ENCODE measurements at regions not wholly inside any gene's neighbourhood (a gene's known extent, or its start where the extent isn't known, plus 50 kb on each side); places are given as distances from the start of the nearest gene placed in this dataset.
"Not testable (repeated sequence)": the region's sequence is repeated elsewhere in the genome, so short reads cannot be mapped to it uniquely, and the experiment has no call there.

- not testable (repeated sequence) for DNase-seq (ENCODE audit: low read depth in 3 of 3, low spot score in 2 of 3)
These were observed 111.9 kb downstream of the LSMEM1 start for GRCh38 chr7:112592565-112593263.

- no peak for DNase-seq (ENCODE audit: low read depth in 3 of 3, low spot score in 2 of 3)
These were observed 113.6 kb downstream of the LSMEM1 start for GRCh38 chr7:112594397-112594796.

- DNase-seq (ENCODE audit: low read depth in 3 of 3, low spot score in 2 of 3), result peak in 1 of 3 donors; percentile 10
These were observed 115.5 kb downstream of the LSMEM1 start for GRCh38 chr7:112596260-112596659.

- no peak for DNase-seq (ENCODE audit: low read depth in 3 of 3, low spot score in 2 of 3)
These were observed 116.2 kb downstream of the LSMEM1 start for GRCh38 chr7:112596981-112597380.

- no peak for DNase-seq (ENCODE audit: low read depth in 3 of 3, low spot score in 2 of 3)
These were observed 122.9 kb downstream of the LSMEM1 start for GRCh38 chr7:112603673-112604072.

- DNase-seq (ENCODE audit: low read depth in 3 of 3, low spot score in 2 of 3), result no peak
These were observed 129.8 kb downstream of the LSMEM1 start for GRCh38 chr7:112610636-112611035.

- no peak for DNase-seq (ENCODE audit: low read depth in 3 of 3, low spot score in 2 of 3)
These were observed 134.9 kb downstream of the LSMEM1 start for GRCh38 chr7:112615701-112616100.

- DNase-seq (ENCODE audit: low read depth in 3 of 3, low spot score in 2 of 3), result no peak
These were observed 135.5 kb downstream of the LSMEM1 start for GRCh38 chr7:112616295-112616694.

- no peak for DNase-seq (ENCODE audit: low read depth in 3 of 3, low spot score in 2 of 3)
These were observed 138.6 kb downstream of the LSMEM1 start for GRCh38 chr7:112619343-112619742.

GRCh38 chr7:112622159-112622715 lies 141.4 kb downstream of the LSMEM1 start:
- DNase-seq (ENCODE audit: low read depth in 3 of 3, low spot score in 2 of 3), result no peak

GRCh38 chr7:112624416-112624815 lies 143.6 kb downstream of the LSMEM1 start:
- DNase-seq (ENCODE audit: low read depth in 3 of 3, low spot score in 2 of 3), result no peak

- DNase-seq (ENCODE audit: low read depth in 3 of 3, low spot score in 2 of 3), result no peak
These were observed 149.8 kb downstream of the LSMEM1 start for GRCh38 chr7:112630565-112630964.

- no peak for DNase-seq (ENCODE audit: low read depth in 3 of 3, low spot score in 2 of 3)
These were observed 153.3 kb downstream of the LSMEM1 start for GRCh38 chr7:112634107-112634506.

- no peak for DNase-seq (ENCODE audit: low read depth in 3 of 3, low spot score in 2 of 3)
These were observed 154.5 kb downstream of the TMEM168 start for GRCh38 chr7:112635742-112636141.

GRCh38 chr7:112638675-112639400 lies 151.4 kb downstream of the TMEM168 start:
- DNase-seq (ENCODE audit: low read depth in 3 of 3, low spot score in 2 of 3), result no peak

- DNase-seq (ENCODE audit: low read depth in 3 of 3, low spot score in 2 of 3), result no peak
These were observed 149.5 kb downstream of the TMEM168 start for GRCh38 chr7:112640685-112641084.

GRCh38 chr7:112646783-112647182 lies 143.4 kb downstream of the TMEM168 start:
- peak in 1 of 3 donors; percentile 6 for DNase-seq (ENCODE audit: low read depth in 3 of 3, low spot score in 2 of 3)

- DNase-seq (ENCODE audit: low read depth in 3 of 3, low spot score in 2 of 3), result no peak
These were observed 141.4 kb downstream of the TMEM168 start for GRCh38 chr7:112648781-112649180.

GRCh38 chr7:112649560-112649959 lies 140.6 kb downstream of the TMEM168 start:
- DNase-seq (ENCODE audit: low read depth in 3 of 3, low spot score in 2 of 3), result no peak

GRCh38 chr7:112654322-112655216 lies 135.6 kb downstream of the TMEM168 start:
- DNase-seq (ENCODE audit: low read depth in 3 of 3, low spot score in 2 of 3), result no peak

- no peak for DNase-seq (ENCODE audit: low read depth in 3 of 3, low spot score in 2 of 3)
These were observed 124.5 kb downstream of the TMEM168 start for GRCh38 chr7:112665709-112666108.
